ENCODE measurements at regions not wholly inside any gene's neighbourhood (a gene's known extent, or its start where the extent isn't known, plus 50 kb on each side); places are given as distances from the start of the nearest gene placed in this dataset.

- H3K36me3 Mint-ChIP-seq (ENCODE audit: low read depth), result no peaks in the 10 kb centered on the region
- TF ChIP-seq CTCF (IDR thresholded peaks at IDR 0.05), result no peak
- intact Hi-C loops (cut with micrococcal nuclease), result no loop called here
- no peak overlapping the region for H3K27ac Mint-ChIP-seq
- ChIA-PET CTCF (no interaction called here), POLR2A (no interaction called here)
- H3K27me3 Mint-ChIP-seq, result no peaks in the 10 kb centered on the region
- DNase-seq (no peak), ATAC-seq (ENCODE audit: low read depth) (no peak)
- H3K9me3 Mint-ChIP-seq, result no peaks in the 10 kb centered on the region
- peaks cover 57% of the 10 kb centered on the region for H3K4me1 Mint-ChIP-seq
- no peak overlapping the region for H3K4me3 Mint-ChIP-seq
Measured at GRCh38 chr9:7973123-7973522, 173.5 kb upstream of the DMAC1 start.

GRCh38 chr9:7970681-7971330 lies 171.2 kb upstream of the DMAC1 start:
- Mint-ChIP-seq H3K27ac (no peak overlapping the region), H3K4me3 (no peak overlapping the region), H3K9me3 (no peaks in the 10 kb centered on the region), H3K4me1 (peaks cover 42% of the 10 kb centered on the region), H3K27me3 (no peaks in the 10 kb centered on the region), H3K36me3 (ENCODE audit: low read depth) (no peaks in the 10 kb centered on the region)
- ChIA-PET POLR2A (no interaction called here), CTCF (no interaction called here)
- intact Hi-C loops (cut with micrococcal nuclease), result no loop called here
- ATAC-seq (ENCODE audit: low read depth) (no peak), DNase-seq (no peak)
- TF ChIP-seq CTCF (IDR thresholded peaks at IDR 0.05), result no peak

GRCh38 chr9:7968687-7969086 lies 169.1 kb upstream of the DMAC1 start:
- Mint-ChIP-seq H3K9me3 (no peaks in the 10 kb centered on the region), H3K27me3 (no peaks in the 10 kb centered on the region), H3K4me3 (no peak overlapping the region), H3K4me1 (peaks cover 22% of the 10 kb centered on the region), H3K27ac (no peak overlapping the region), H3K36me3 (ENCODE audit: low read depth) (no peaks in the 10 kb centered on the region)
- no peak for DNase-seq
- CTCF ChIA-PET, result no interaction called here
- ATAC-seq (ENCODE audit: low read depth), result no peak
- POLR2A ChIA-PET, result no interaction called here
- intact Hi-C loops (cut with micrococcal nuclease), result no loop called here
- TF ChIP-seq CTCF (IDR thresholded peaks at IDR 0.05), result no peak

GRCh38 chr9:7967851-7968250 lies 168.3 kb upstream of the DMAC1 start:
- H3K27ac Mint-ChIP-seq, result no peak overlapping the region
- CTCF ChIA-PET, result no interaction called here
- no peaks in the 10 kb centered on the region for H3K9me3 Mint-ChIP-seq
- H3K4me3 Mint-ChIP-seq, result no peak overlapping the region
- H3K36me3 Mint-ChIP-seq (ENCODE audit: low read depth), result no peaks in the 10 kb centered on the region
- peaks cover 15% of the 10 kb centered on the region for H3K4me1 Mint-ChIP-seq
- no peak for TF ChIP-seq CTCF (IDR thresholded peaks at IDR 0.05)
- POLR2A ChIA-PET, result no interaction called here
- DNase-seq (no peak), ATAC-seq (ENCODE audit: low read depth) (no peak)
- intact Hi-C loops (cut with micrococcal nuclease), result no loop called here
- no peaks in the 10 kb centered on the region for H3K27me3 Mint-ChIP-seq

- Mint-ChIP-seq H3K36me3 (ENCODE audit: low read depth) (no peaks in the 10 kb centered on the region), H3K27me3 (no peaks in the 10 kb centered on the region), H3K27ac (no peak overlapping the region), H3K4me1 (peaks cover 10% of the 10 kb centered on the region), H3K4me3 (no peak overlapping the region), H3K9me3 (no peaks in the 10 kb centered on the region)
- TF ChIP-seq CTCF (IDR thresholded peaks at IDR 0.05), result no peak
- CTCF ChIA-PET, result no interaction called here
- intact Hi-C loops (cut with micrococcal nuclease), result no loop called here
- DNase-seq, result no peak
- no peak for ATAC-seq (ENCODE audit: low read depth)
- POLR2A ChIA-PET, result no interaction called here
Measured at GRCh38 chr9:7967093-7967827, 167.7 kb upstream of the DMAC1 start.
